Esophagus muscularis mucosa (tissue), 4 donors: ENCODE measurements at regions not wholly inside any gene's neighbourhood (a gene's known extent, or its start where the extent isn't known, plus 50 kb on each side); places are given as distances from the start of the nearest gene placed in this dataset.

Experiments used
- DNase-seq: peaks from one replicate; pipeline ENCODE4 v3.0.0-alpha.2; 2017; ENCODE audit errors: extremely low spot score
- H3K27ac ChIP-seq, 4 donors: fragments of 200-600 bp; sonication (generic); replicated peaks in 1 of 4; 1 replicate in 3 of 4; 2 replicates in 1 of 4; pipeline ENCODE4 v1.5.1; 2016 to 2019; ENCODE audit warnings: mild to moderate bottlenecking in 1 of 4
- H3K27me3 ChIP-seq, 4 donors: fragments of 200-600 bp; sonication (generic); one replicate each; pipeline versions ENCODE4 v1.5.1 to v1.6.0; 2016 to 2019
- H3K36me3 ChIP-seq, 4 donors: fragments of 200-600 bp; sonication (generic); one replicate each; pipeline ENCODE4 v1.5.1; 2016 to 2019
- H3K4me1 ChIP-seq, 4 donors: fragments of 200-600 bp; sonication (generic); one replicate each; pipeline ENCODE4 v1.5.1; 2016 to 2019
- H3K4me3 ChIP-seq, 4 donors: fragments of 200-600 bp; sonication (generic); 1 replicate in 2 of 4; 2 replicates in 2 of 4; pipeline ENCODE4 v1.5.1; 2016 to 2019; ENCODE audit warnings: mild to moderate bottlenecking in 4 of 4, moderate library complexity in 1 of 4
- H3K9me3 ChIP-seq, 4 donors: fragments of 200-600 bp; sonication (generic); 1 replicate in 3 of 4; 2 replicates in 1 of 4; pipeline ENCODE4 v1.5.1; 2016 to 2019
- CTCF ChIP-seq, 3 experiments: fragments of 200-600 bp in 2 of 3; fragments of 450-650 bp in 1 of 3; sonication (generic) in 2 of 3; IDR thresholded peaks; one replicate each; pipeline ENCODE4 v1.5.1; 2017 to 2019; ENCODE audit warnings: antibody characterized with exemption in 3 of 3, mild to moderate bottlenecking in 2 of 3, moderate library complexity in 1 of 3
- EP300 ChIP-seq: sonication (generic); formaldehyde crosslinking; IDR thresholded peaks from one replicate; pipeline ENCODE4 v1.6.1; 2017; ENCODE audit warnings: antibody characterized with exemption
- POLR2A ChIP-seq: fragments of 450-650 bp; IDR thresholded peaks from one replicate; pipeline ENCODE4 v1.6.1; 2017; ENCODE audit warnings: antibody characterized with exemption, moderate library complexity, mild to moderate bottlenecking, low read depth
- POLR2AphosphoS5 ChIP-seq, 2 donors: sonication (generic); formaldehyde crosslinking; IDR thresholded peaks; one replicate each; pipeline ENCODE4 v1.6.1; 2017; ENCODE audit warnings: antibody characterized with exemption in 2 of 2
- WGBS: methylation state at CpG from one replicate; pipeline ENCODE4 v1.1.5; 2018; 5-methylcytosine and 5-hydroxymethylcytosine counted together
- intact Hi-C: fragments of 100-400 bp; cut with DNase I; formaldehyde crosslinking; loops from one replicate; pipeline ENCODE4 v1.15.1; 2023

GRCh38 chr4:53854991-53855568 is 209.3 kb downstream of the CHIC2 start:
- Histone ChIP-seq H3K36me3 (no peaks in the 10 kb centered on the region), H3K27me3 (no peaks in the 10 kb centered on the region), H3K4me3 (no peak overlapping the region), H3K9me3 (peaks cover 0 to 4% (median 0%) of the 10 kb centered on the region in 4 donors), H3K27ac (peak overlapping the region in 2 of 4 donors; percentile 26 to 62), H3K4me1 (peaks cover 0 to 9% (median 0%) of the 10 kb centered on the region in 4 donors)
- WGBS: 67% methylated on average over 3 of the region's 3 CpGs
- no peak for TF ChIP-seq POLR2A
- no peak for TF ChIP-seq EP300
- no peak for TF ChIP-seq CTCF (IDR thresholded peaks at IDR 0.05)
- no peak for TF ChIP-seq POLR2AphosphoS5 (IDR thresholded peaks at IDR 0.05)
- intact Hi-C loops: no loop called here
- no peak for DNase-seq

- H3K27ac ChIP-seq: no peak overlapping the region
- H3K27me3 ChIP-seq: no peaks in the 10 kb centered on the region
- H3K4me3 ChIP-seq: no peak overlapping the region
- peaks cover 0 to 9% (median 0%) of the 10 kb centered on the region in 4 donors for H3K4me1 ChIP-seq
- no peak for DNase-seq
- TF ChIP-seq CTCF (IDR thresholded peaks at IDR 0.05) (no peak), POLR2A (no peak), EP300 (no peak), POLR2AphosphoS5 (IDR thresholded peaks at IDR 0.05) (no peak)
- intact Hi-C loops: no loop called here
- 70% methylated on average over 5 of the region's 5 CpGs for WGBS
- no peaks in the 10 kb centered on the region for H3K9me3 ChIP-seq
- no peaks in the 10 kb centered on the region for H3K36me3 ChIP-seq
Observed at GRCh38 chr4:53852343-53852742, 212.1 kb downstream of the CHIC2 start.

GRCh38 chr4:53847965-53848364 is 216.4 kb downstream of the CHIC2 start:
- TF ChIP-seq CTCF (IDR thresholded peaks at IDR 0.05) (no peak), EP300 (no peak), POLR2A (no peak), POLR2AphosphoS5 (IDR thresholded peaks at IDR 0.05) (no peak)
- H3K27me3 ChIP-seq: no peaks in the 10 kb centered on the region
- DNase-seq: no peak
- intact Hi-C loops: no loop called here
- H3K4me1 ChIP-seq: no peaks in the 10 kb centered on the region
- no peaks in the 10 kb centered on the region for H3K9me3 ChIP-seq
- H3K4me3 ChIP-seq: no peak overlapping the region
- H3K36me3 ChIP-seq: no peaks in the 10 kb centered on the region
- H3K27ac ChIP-seq: no peak overlapping the region

GRCh38 chr4:53844551-53844950 is 219.9 kb downstream of the CHIC2 start:
- no peak for TF ChIP-seq EP300
- no peak for TF ChIP-seq POLR2A
- TF ChIP-seq CTCF (IDR thresholded peaks at IDR 0.05): no peak
- TF ChIP-seq POLR2AphosphoS5 (IDR thresholded peaks at IDR 0.05): no peak
- WGBS: 83% methylated on average over 2 of the region's 2 CpGs
- Histone ChIP-seq H3K27me3 (no peaks in the 10 kb centered on the region), H3K36me3 (no peaks in the 10 kb centered on the region), H3K9me3 (no peaks in the 10 kb centered on the region), H3K4me3 (no peak overlapping the region), H3K4me1 (no peaks in the 10 kb centered on the region), H3K27ac (no peak overlapping the region)
- DNase-seq: no peak
- intact Hi-C loops: no loop called here

GRCh38 chr4:53844133-53844532 is 220.3 kb downstream of the CHIC2 start:
- 80% methylated on average over 3 of the region's 3 CpGs for WGBS
- no peak for DNase-seq
- Histone ChIP-seq H3K27ac (no peak overlapping the region), H3K9me3 (no peaks in the 10 kb centered on the region), H3K27me3 (no peaks in the 10 kb centered on the region), H3K4me1 (no peaks in the 10 kb centered on the region), H3K4me3 (no peak overlapping the region), H3K36me3 (no peaks in the 10 kb centered on the region)
- intact Hi-C loops: no loop called here
- no peak for TF ChIP-seq POLR2A
- no peak for TF ChIP-seq EP300
- TF ChIP-seq POLR2AphosphoS5 (IDR thresholded peaks at IDR 0.05): no peak
- no peak for TF ChIP-seq CTCF (IDR thresholded peaks at IDR 0.05)
